Astrocyte of the hippocampus (primary cell): ENCODE measurements at regions not wholly inside any gene's neighbourhood (a gene's known extent, or its start where the extent isn't known, plus 50 kb on each side); places are given as distances from the start of the nearest gene placed in this dataset.
"Not testable (repeated sequence)": the region's sequence is repeated elsewhere in the genome, so short reads cannot be mapped to it uniquely, and the experiment has no call there.

Experiments used
- DNase-seq: peaks from one replicate; pipeline ENCODE4 v3.0.0; 2011; ENCODE audit warnings: low read depth, low spot score

DNA sequence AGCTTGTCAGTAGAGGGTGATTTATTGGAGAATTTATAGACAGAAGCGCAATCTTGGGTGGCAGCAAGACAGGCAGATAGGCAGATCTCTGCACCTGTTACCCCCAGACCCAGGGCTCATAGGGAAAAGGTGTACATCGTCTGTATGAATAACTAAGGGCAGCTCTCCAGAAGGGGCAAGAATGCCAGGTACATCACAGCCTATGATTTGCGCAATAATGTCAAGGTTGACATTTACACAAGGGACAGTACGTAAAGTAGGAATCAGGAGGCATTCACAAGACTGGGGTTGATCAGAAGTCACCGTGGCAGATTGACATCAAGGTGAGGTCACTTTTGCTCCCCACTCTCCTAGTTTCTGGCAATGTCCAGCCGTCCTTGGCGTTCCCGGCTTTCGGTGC is 524.1 kb downstream of the TRIML1 start:
- no peak for DNase-seq

DNA sequence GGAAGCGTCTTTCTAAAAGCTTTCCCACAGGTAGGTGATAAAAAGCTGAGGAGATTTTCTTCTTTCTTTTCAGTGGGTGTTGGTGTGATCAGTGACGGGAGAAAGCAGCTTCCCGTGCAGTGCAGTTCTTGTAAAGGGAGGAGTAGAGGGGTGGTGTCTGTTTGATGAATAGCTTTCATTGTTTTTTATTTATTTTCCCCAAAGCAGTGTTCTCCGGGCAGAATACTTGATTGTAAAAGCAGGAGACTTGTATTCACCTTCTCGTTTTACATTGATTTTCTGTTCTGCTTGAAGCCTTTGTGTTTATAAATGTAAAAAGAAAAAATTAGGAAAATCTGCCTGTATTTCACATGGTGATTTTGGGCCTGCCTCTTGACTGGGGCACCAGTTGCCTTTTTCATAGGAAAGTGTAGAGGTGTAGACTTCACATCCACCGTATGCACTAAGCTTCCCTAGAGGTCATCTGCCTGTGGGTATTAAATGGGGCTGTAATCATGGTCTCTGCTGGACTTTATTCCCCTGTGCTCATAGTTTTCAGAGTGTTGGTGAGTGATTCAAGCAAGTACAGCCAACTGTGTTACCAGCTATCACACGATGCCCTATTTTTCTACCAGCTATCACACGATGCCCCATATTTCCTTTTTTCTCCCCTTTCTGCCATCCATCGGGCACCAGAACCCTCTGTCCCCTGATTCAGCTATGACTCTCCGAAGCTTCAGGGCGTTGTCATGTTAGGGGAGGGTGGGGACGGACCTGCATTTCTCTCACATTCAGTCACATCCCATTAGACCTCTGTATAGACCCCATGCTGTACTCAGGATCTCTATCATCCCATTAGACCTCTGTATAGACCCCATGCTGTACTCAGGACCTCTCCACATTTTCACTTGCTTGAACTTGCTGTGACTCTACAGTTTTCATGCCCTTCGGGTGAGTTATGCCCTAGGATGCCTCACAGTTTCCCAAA is 526.5 kb downstream of the TRIML1 start:
- DNase-seq, result no peak

- not testable (repeated sequence) for DNase-seq
Observed at GRCh38 chr4:188678691-188679090, 539.5 kb downstream of the TRIML1 start.

DNA sequence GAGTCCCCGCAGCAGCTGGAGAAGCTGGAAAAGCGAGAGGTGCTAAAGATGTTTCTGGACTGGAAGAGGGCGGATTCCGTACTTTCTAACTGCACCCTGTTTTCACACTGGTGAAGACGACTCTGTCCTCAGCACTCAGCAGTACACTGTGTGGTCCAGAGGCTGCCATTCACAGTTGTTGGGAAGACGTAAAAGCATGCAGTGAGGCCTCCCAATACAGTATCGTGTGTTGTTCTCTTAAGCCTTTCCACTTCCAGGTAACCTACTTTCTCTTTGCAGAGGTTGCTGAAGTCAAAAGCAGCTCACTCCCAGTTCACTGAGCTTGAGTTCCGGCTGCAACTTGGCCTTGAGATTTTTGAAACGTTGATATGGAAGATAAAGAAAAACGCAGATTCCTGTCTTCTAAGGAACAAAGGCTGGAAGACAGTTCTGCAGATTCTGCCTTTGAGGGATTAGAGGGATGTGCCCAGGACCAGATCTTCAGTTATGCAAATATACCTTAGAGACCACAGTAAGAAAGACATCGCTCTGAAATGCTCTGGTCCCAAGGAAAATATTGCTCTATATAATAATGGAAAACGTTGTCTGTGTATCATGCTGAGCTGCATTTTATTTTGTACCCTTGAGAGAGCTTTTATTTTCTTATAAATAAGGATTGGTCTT is 540.9 kb downstream of the TRIML1 start:
- no peak for DNase-seq

- DNase-seq, result no peak
Observed at GRCh38 chr4:188680667-188681063, 541.4 kb downstream of the TRIML1 start.

- DNase-seq, result no peak
Observed at GRCh38 chr4:188682321-188682720, 543.1 kb downstream of the TRIML1 start.

- no peak for DNase-seq
Observed at GRCh38 chr4:188683571-188683970, 544.3 kb downstream of the TRIML1 start.

GRCh38 chr4:188688956-188689355 is 549.7 kb downstream of the TRIML1 start:
- no peak for DNase-seq

GRCh38 chr4:188691811-188692210 is 552.6 kb downstream of the TRIML1 start:
- DNase-seq, result no peak

GRCh38 chr4:188695261-188695660 is 556.0 kb downstream of the TRIML1 start:
- DNase-seq, result no peak

DNA sequence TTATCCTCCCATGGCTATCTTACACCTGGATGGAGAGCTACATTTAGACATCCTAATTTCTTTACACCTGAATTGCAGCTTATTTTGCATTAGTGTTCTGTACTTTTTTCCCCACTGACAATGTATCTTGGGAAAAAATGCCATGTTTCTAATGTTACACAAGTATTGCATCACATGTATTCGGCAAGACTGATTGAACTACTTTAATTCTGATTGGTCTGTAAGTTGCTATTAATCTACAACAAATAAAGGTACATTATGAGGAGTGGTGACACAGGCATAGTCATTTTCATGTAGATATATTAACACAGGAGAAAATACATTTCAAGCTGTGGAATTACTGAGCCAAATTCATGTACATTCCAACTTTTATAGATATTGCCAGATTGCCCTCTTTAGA is 558.0 kb downstream of the TRIML1 start:
- no peak for DNase-seq

DNA sequence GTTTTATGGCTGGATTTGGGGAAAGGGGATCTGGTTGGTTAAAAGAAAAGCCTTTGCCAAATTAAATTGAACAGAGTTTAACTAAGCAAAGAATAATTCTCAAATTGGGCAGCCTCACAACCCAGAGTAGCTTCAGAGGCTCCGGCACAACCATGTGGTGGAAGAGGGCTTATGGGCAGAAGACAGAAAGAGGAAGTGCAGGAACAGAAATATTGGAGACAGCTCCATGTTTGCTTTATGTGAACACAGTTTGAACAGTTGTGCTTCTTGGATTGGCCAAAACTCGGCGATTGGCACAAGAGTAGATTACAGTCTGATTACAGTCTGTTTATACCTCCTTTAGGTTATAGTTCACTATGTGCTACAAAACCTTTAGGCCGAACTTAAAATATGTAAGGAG is 562.7 kb downstream of the TRIML1 start:
- DNase-seq, result no peak

GRCh38 chr4:188704288-188704687 is 565.0 kb downstream of the TRIML1 start:
- DNase-seq, result no peak

GRCh38 chr4:188707036-188707435 is 567.8 kb downstream of the TRIML1 start:
- DNase-seq, result no peak

DNA sequence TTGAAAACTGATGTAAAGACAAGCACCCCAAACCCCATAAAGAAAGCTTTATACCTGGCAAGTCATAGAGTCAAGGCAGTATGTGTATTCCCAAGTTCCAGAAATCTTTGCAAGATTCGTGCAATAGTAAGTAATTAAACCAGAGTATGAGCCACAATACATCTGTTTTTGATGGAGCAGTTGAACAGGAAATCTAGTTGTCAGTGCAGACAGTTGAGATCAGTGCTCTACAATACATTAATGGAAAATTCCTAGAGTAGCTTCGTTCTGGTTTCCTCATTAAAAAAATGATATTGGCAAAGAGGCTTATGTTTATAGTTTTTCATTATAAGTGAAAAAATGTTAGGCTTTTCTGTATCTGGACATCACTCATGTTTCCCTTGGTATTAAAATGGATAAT is 575.3 kb downstream of the TRIML1 start:
- no peak for DNase-seq

- peak; percentile 80 for DNase-seq
Observed at GRCh38 chr4:188714907-188715306, 575.7 kb downstream of the TRIML1 start.

DNA sequence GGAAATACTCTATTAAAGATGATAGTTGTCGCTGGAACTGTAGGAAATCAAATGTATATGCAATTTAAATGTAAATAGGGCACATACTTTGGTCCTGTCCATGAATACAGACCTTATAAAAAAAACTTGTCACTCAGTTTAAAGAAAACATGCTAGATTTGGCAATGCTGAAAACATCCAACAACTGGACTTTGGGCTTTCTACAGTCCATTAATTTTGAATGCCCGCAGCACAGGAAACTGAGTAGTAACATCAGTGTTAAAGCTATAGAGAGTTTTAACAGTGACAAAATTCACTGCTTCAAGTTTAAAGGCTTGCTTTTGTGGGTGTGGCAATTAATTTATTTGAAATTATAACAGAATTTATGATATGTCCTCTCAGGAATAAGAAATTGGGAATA is 578.4 kb downstream of the TRIML1 start:
- no peak for DNase-seq

- no peak for DNase-seq
Observed at GRCh38 chr4:188719794-188720193, 580.6 kb downstream of the TRIML1 start.

DNA sequence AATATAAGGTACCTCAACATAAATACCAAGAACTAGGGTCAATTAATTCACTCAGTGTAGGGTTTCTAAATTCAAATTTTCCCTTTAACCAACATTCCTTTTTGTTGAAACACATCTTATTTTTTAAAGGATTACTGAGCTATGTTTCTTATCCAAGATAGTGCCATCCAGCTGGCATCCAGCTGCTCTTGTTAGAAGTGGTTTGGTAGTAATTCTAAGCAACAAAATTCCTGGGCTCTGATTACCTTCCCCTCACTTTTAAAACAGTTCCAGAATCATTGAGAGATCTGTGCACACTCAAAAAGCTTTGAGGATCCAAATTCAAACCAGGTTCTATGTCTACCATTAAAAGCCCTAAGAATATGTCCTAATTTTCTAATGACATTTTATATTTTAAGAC is 583.7 kb downstream of the TRIML1 start:
- DNase-seq, result peak; percentile 44

- no peak for DNase-seq
Observed at GRCh38 chr4:188727746-188728145, 588.5 kb downstream of the TRIML1 start.

- DNase-seq, result no peak
Observed at GRCh38 chr4:188728359-188728758, 589.1 kb downstream of the TRIML1 start.

DNA sequence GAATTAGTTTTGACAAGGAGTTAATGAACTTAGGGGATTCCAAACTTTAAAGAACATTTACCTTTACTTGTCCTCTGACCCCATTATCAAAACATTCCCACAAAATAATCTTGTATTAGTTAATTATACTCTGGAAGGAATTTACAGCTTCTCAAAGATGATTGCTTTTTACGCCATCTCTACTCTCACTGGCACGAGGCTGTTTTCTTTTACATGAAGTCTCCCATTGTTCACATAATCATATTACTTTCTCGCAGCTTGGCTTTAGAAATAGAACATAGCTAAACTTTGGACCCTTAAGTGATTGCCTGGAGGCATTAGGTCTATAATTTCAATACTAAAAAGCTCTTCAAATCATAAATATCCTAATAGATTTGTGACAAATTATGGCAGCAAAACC is 592.9 kb downstream of the TRIML1 start:
- no peak for DNase-seq

- no peak for DNase-seq
Observed at GRCh38 chr4:188735082-188735481, 595.8 kb downstream of the TRIML1 start.
